OCI-LY7 (cell line): ENCODE measurements at regions not wholly inside any gene's neighbourhood (a gene's known extent, or its start where the extent isn't known, plus 50 kb on each side); places are given as distances from the start of the nearest gene placed in this dataset.

Source experiments
- CTCF ChIP-seq: fragments of 200-600 bp; sonication (generic); conservative IDR thresholded peaks from 2 replicates; pipeline ENCODE4 v1.5.1; 2014; ENCODE audit warnings: mild to moderate bottlenecking, antibody characterized with exemption, low read length, moderate library complexity, mixed read lengths
- EZH2phosphoT487 ChIP-seq: fragments of 200-600 bp; sonication (generic); IDR thresholded peaks from 2 replicates; pipeline ENCODE4 v1.6.1; 2018; ENCODE audit warnings: low read depth, borderline replicate concordance, mild to moderate bottlenecking, mixed run types, antibody characterized with exemption, low read length, moderate library complexity, mixed read lengths

GRCh38 chr10:129293991-129294700, 172.9 kb upstream of the MGMT start:
- TF ChIP-seq CTCF: no peak
- TF ChIP-seq EZH2phosphoT487: no peak
